Duodenal mucosa (tissue), 2 donors: ENCODE measurements at regions not wholly inside any gene's neighbourhood (a gene's known extent, or its start where the extent isn't known, plus 50 kb on each side); places are given as distances from the start of the nearest gene placed in this dataset.

ENCODE experiments used
- H3K27ac ChIP-seq: one replicate; pipeline ENCODE4 v1.7.0; 2013; ENCODE audit warnings: low read depth, low read length
- H3K27me3 ChIP-seq, 2 donors: one replicate each; pipeline ENCODE4 v1.7.0; 2013; ENCODE audit warnings: low read length in 2 of 2, control low read depth in 1 of 2; ENCODE audit not compliant: insufficient read depth in 2 of 2, control insufficient read depth in 1 of 2
- H3K36me3 ChIP-seq, 2 donors: one replicate each; pipeline ENCODE4 v1.7.0; 2013; ENCODE audit warnings: low read length in 2 of 2, control low read depth in 1 of 2; ENCODE audit not compliant: insufficient read depth in 2 of 2, control insufficient read depth in 1 of 2
- H3K4me1 ChIP-seq, 2 donors: one replicate each; pipeline ENCODE4 v1.7.0; 2013; ENCODE audit warnings: low read length in 2 of 2, control low read depth in 1 of 2; ENCODE audit not compliant: insufficient read depth in 2 of 2, control insufficient read depth in 1 of 2
- H3K4me3 ChIP-seq, 2 donors: one replicate each; pipeline ENCODE4 v1.7.0; 2013; ENCODE audit warnings: low read length in 2 of 2, low read depth in 1 of 2
- H3K9ac ChIP-seq, 2 donors: one replicate each; pipeline ENCODE4 v1.7.0; 2013; ENCODE audit warnings: low read length in 2 of 2, low read depth in 1 of 2
- H3K9me3 ChIP-seq, 2 donors: one replicate each; pipeline ENCODE4 v1.7.0; 2013; ENCODE audit warnings: low read length in 2 of 2, control low read depth in 1 of 2; ENCODE audit not compliant: control insufficient read depth in 1 of 2

DNA sequence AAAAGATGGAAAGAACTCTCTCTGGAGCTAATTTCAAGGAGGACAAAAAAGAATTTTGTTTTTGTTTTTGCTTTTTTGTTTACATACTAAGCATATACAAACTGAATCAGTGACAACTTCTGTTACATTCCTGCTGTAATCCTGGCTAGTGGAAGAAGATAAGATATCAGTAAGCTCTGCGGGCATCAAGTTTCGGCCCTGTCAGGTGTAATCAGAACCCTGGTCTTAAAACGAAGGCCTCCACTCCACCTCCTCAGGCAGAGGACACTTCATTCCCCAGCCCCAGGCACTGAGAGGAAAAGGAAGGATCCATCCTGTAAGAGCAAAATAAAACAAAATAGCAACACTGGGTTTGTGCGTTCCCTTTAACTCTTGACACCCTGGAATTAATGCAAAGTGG, 88.9 kb upstream of the ARHGAP29 start:
- Histone ChIP-seq H3K27me3 (peaks cover 0 to 5% of the 10 kb centered on the region in 2 donors), H3K9ac (no peak overlapping the region), H3K36me3 (no peaks in the 10 kb centered on the region), H3K9me3 (no peaks in the 10 kb centered on the region), H3K4me1 (peaks cover 0 to 13% of the 10 kb centered on the region in 2 donors), H3K27ac (no peak overlapping the region), H3K4me3 (no peak overlapping the region)

DNA sequence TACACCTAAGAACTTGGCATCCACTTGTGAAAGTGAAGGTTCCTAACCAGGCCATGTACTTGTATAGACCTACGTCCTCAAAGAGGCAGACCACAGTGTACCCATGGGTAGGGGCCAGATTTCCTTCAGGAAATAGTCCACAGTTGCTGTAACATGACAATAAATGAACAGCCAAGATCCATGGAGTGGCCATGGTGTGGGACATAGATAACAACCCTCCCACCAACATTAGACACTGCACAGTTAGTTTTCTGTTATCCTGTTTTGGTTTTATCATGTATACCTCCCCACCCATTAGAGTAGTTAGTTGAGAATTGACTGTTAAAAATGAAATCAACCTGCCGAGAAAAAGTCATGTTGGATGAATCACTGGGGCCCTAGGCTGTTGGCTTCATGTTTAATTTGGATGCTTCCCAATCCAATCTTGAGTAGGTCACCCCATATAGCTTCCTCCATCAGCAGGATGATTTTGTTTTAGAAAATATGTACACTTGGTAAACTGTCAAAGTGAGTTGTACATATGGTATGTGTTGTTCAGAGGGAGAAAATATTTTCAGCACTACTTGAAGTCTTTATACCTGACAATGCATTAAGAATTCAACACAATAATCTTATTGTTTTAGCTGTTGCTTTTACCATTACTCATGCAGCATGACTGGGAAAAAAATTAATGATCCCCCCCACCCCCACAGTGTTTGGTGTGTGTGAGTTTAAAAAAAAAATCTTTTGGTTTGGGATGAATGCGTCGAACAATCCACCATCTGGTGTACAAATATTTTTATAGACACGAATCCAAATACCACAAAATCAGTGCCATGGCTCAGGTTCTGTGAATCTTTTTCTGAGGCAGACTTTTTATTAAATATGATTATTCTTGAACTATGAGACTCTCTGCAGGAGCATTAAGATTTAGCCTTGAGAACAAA, 88.3 kb upstream of the ARHGAP29 start:
- Histone ChIP-seq H3K27me3 (peaks cover 0 to 5% of the 10 kb centered on the region in 2 donors), H3K36me3 (no peaks in the 10 kb centered on the region), H3K4me1 (peaks cover 0 to 13% of the 10 kb centered on the region in 2 donors), H3K4me3 (no peak overlapping the region), H3K9ac (no peak overlapping the region), H3K27ac (no peak overlapping the region), H3K9me3 (no peaks in the 10 kb centered on the region)

DNA sequence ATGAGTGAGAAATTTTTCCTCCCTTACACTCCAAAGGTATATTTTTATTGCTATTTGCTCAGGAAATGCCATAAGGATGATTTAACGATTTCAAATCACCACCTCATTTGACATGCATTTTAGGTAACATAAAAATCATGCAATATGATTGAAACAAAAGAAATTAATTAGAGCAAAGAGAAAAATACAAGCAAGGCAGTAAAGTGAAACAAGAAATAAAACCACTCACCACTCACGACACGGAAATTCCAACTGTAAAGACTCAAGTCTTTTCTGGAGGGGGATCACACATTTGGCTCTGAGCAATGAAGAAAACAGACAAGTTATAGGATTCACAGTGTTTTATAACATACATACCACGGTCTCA, 86.8 kb upstream of the ARHGAP29 start:
- Histone ChIP-seq H3K4me3 (no peak overlapping the region), H3K27ac (no peak overlapping the region), H3K36me3 (no peaks in the 10 kb centered on the region), H3K9ac (no peak overlapping the region), H3K4me1 (peaks cover 0 to 13% of the 10 kb centered on the region in 2 donors), H3K27me3 (peaks cover 0 to 5% of the 10 kb centered on the region in 2 donors), H3K9me3 (no peaks in the 10 kb centered on the region)

DNA sequence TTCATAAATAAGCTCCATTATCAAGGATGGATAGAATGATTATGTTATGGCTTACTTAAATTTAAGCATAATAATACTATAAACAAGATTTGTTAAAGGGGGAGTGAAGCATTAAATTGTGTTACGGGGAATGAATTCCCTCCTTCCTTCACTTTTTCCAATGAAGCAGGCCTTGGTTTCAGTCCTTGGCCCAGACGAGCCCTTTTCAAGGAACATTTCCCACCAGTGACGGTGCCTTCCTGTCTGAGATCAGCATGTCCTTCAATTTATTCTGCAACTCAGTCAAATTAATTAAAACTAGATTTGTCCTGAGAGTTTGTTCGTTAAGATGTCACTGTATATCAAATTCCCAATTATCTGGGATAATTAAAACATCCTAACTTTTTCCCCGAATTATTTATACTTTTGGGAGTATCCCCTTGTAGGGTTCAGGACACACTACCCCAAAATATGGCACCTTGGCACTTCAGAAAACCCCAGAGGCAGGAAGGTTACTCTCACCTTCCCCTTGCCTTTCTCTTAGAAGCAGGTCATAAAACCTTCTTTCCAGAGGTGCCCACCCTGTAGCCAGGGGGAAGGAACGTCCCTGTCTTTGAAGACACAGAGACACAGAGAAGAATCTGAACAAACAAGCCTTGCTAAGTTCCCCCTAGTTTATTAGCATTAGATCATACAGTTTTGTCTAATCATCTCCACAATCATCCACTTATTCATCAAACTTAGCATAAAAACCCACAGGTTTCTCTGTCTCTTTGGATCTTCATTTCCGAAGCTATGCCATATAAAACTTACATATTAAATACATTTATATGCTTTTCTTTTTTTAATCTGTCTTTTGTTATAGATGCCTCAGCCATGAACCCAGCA, 86.2 kb upstream of the ARHGAP29 start:
- Histone ChIP-seq H3K27ac (no peak overlapping the region), H3K4me3 (no peak overlapping the region), H3K36me3 (no peaks in the 10 kb centered on the region), H3K4me1 (peaks cover 0 to 13% of the 10 kb centered on the region in 2 donors), H3K27me3 (peaks cover 0 to 5% of the 10 kb centered on the region in 2 donors), H3K9ac (no peak overlapping the region), H3K9me3 (no peaks in the 10 kb centered on the region)

DNA sequence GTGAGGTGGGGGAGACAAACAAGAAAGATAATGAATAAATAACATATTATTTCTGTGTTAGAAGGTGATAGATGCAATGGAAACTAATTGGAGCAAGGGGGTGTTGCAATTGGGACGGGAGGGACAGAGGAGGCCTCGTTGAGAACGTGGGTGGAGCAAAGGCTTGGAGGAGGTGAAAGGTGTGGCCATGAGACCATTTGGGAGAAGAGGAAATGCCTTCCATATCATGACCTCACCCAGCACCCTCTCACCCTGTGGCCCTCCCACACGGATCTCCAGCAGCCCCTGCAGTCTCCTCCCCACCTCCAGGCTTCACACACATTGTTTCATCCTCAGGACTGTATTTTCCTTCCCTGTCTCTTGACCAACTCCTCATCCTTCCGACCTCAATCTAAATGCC, 85.3 kb upstream of the ARHGAP29 start:
- Histone ChIP-seq H3K36me3 (no peaks in the 10 kb centered on the region), H3K4me3 (no peak overlapping the region), H3K4me1 (peaks cover 0 to 13% of the 10 kb centered on the region in 2 donors), H3K9me3 (no peaks in the 10 kb centered on the region), H3K27ac (no peak overlapping the region), H3K27me3 (no peaks in the 10 kb centered on the region), H3K9ac (no peak overlapping the region)

DNA sequence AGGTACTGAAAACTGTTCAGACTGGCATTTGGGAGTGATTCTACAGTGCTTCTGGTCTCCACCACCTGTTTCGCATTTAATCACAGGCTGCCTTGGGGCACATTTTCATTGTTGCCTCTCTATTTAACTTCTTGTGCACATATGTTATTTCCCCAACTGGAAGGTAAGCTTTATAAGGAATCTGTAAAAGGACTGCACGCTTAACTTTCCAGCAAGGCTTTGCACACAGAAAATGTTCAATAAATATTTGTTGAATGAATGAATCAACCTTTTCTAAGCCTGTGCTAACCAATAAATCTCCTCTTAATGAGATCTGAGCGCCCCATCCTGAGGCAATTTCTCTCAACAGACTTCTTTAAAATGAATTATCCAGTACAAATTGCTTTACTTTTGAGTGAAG, 84.3 kb upstream of the ARHGAP29 start:
- Histone ChIP-seq H3K4me1 (peaks cover 0 to 4% of the 10 kb centered on the region in 2 donors), H3K9me3 (no peaks in the 10 kb centered on the region), H3K9ac (no peak overlapping the region), H3K36me3 (no peaks in the 10 kb centered on the region), H3K27ac (no peak overlapping the region), H3K27me3 (no peaks in the 10 kb centered on the region), H3K4me3 (no peak overlapping the region)

DNA sequence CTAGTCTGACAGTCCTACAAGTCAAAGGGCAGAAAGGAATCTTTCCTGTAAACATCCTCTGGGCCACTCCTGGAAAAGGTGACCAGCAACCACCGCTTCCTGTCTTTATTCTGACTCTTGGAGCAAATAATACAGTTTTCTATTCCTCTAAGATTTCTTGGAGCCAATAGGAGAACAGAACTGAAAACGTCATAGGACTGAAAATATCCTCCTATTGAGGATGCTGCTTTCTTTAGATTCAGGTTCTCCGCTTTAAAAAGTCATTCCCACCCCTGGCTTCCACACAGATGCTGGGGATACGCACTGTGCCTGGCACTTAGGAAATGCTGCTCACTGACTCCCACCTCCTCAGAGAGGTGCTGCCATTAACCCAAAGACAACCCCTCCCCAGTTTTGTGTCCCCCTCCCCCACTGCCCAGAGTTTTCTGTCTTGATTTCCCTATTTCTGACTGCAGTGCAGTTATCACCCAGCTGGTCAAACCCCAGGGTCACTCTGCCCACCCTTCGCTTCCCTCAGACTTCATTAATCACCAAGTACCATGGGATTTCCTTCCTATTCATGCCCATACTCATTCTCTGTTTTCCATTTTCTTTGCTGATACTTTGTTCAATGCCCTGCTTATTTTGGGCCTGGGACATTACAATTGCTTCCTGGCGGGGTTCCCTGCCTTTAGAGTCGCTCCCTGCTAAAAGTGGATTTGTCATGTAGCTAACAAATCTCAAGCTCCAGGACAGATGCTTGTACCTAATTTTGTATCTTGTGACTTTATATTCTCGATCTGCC, 82.1 kb upstream of the ARHGAP29 start:
- Histone ChIP-seq H3K4me1 (peaks cover 2 to 8% of the 10 kb centered on the region in 2 donors), H3K4me3 (no peak overlapping the region), H3K9me3 (no peaks in the 10 kb centered on the region), H3K27me3 (no peaks in the 10 kb centered on the region), H3K36me3 (no peaks in the 10 kb centered on the region), H3K9ac (no peak overlapping the region), H3K27ac (no peak overlapping the region)

DNA sequence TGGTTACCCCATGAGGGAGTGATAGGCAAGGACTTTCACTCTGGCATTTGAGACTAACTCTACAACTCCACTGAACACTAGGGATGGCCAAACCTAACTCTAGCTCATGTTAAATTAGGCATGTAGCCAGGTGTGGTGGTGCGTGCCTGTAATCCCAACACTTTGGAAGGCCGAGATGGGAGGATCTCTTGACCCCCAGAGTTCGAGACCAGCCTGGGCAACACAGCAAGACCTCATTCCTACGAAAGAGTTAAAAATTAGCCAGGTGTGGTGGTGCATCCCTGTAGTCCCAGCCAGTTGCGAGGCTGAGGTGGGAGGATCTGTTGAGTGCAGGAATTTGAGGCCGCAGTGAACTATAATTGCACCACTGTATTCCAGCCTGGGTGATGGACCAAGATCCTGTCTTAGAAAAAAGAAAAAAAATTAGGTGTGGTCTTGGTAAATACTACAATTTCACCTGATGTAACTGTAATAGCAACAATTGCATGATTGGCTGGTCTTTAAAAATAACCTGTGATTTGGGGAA, 81.2 kb upstream of the ARHGAP29 start:
- Histone ChIP-seq H3K9me3 (no peaks in the 10 kb centered on the region), H3K27ac (no peak overlapping the region), H3K36me3 (no peaks in the 10 kb centered on the region), H3K27me3 (no peaks in the 10 kb centered on the region), H3K4me1 (peaks cover 6 to 9% of the 10 kb centered on the region in 2 donors), H3K9ac (no peak overlapping the region), H3K4me3 (no peak overlapping the region)

DNA sequence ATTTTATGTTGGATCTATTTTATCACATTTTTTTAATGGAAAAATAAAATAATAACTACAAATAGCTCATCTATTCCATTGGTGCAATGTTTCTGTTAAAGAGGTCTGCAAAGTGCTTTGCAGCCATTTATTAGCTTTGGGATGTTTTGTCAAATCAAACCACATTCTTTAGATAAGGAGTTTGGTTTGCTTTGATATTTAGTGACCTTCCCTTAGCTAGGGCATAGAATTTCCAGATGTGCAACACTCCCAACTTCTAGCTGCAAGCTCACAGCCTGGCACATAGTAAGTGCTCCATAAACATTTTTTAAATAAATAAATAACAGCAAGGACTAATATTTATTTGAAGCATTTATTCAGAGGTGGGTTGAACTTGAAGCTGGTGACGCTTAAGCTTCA, 80.4 kb upstream of the ARHGAP29 start:
- no peak overlapping the region for H3K9ac ChIP-seq
- H3K36me3 ChIP-seq, result no peaks in the 10 kb centered on the region
- H3K27me3 ChIP-seq, result no peaks in the 10 kb centered on the region
- H3K27ac ChIP-seq, result no peak overlapping the region
- no peaks in the 10 kb centered on the region for H3K9me3 ChIP-seq
- no peak overlapping the region for H3K4me3 ChIP-seq
- H3K4me1 ChIP-seq, result peaks cover 6 to 9% of the 10 kb centered on the region in 2 donors
